ENCODE measurements at regions not wholly inside any gene's neighbourhood (a gene's known extent, or its start where the extent isn't known, plus 50 kb on each side); places are given as distances from the start of the nearest gene placed in this dataset.

GRCh38 chr2:187129306-187129705, 280.3 kb upstream of the ZSWIM2 start:
- BruUV-seq (replicated peaks) = no TSS peak
- Histone ChIP-seq H3K9ac (ENCODE audit: low read depth, low read length) (no peak overlapping the region), H3K9me1 (ENCODE audit: insufficient read depth, low read length) (no peaks in the 10 kb centered on the region), H2AK9ac (replicated peaks; ENCODE audit: low read depth, low read length, poor library complexity) (no peak overlapping the region), H3K56ac (ENCODE audit: extremely low read depth, insufficient read depth, low read length) (no peak overlapping the region), H3K4me3 (ENCODE audit: insufficient read depth, low read depth, low read length) (no peak overlapping the region), H2BK5ac (ENCODE audit: low read depth, low read length, poor library complexity, severe bottlenecking) (no peak overlapping the region), H4K5ac (ENCODE audit: low read depth, low read length) (no peak overlapping the region), H2BK20ac (ENCODE audit: low read depth, low read length) (no peak overlapping the region), H4K20me1 (ENCODE audit: insufficient read depth, low read length) (no peaks in the 10 kb centered on the region), H3K23ac (ENCODE audit: low read depth, low read length) (no peak overlapping the region), H3K27ac (ENCODE audit: insufficient read depth, low read length) (no peak overlapping the region), H4K8ac (ENCODE audit: low read depth in 2 of 2, low read length in 2 of 2) (no peak overlapping the region), H4K91ac (ENCODE audit: insufficient read depth, low read depth, low read length) (no peak overlapping the region), H3K4me1 (ENCODE audit: control insufficient read depth, insufficient read depth, low read length) (no peaks in the 10 kb centered on the region), H3K18ac (ENCODE audit: low read depth, low read length) (no peak overlapping the region), H3K36me3 (ENCODE audit: control insufficient read depth, insufficient read depth, low read length) (no peaks in the 10 kb centered on the region), H2BK120ac (ENCODE audit: low read depth, low read length) (no peak overlapping the region), H3K9me3 (ENCODE audit: control insufficient read depth, insufficient read depth, low read length) (no peaks in the 10 kb centered on the region), H3K79me1 (ENCODE audit: low read depth in 1 of 2, low read length in 2 of 2) (no peaks in the 10 kb centered on the region), H2AFZ (replicated peaks; ENCODE audit: low read length, poor library complexity) (no peak overlapping the region), H2BK15ac (ENCODE audit: low read depth, low read length) (no peak overlapping the region), H3K14ac (replicated peaks; ENCODE audit: low read depth, low read length) (no peak overlapping the region), H2AK5ac (ENCODE audit: low read depth, low read length) (no peak overlapping the region), H3K4ac (ENCODE audit: low read depth, low read length) (no peak overlapping the region), H3K4me2 (ENCODE audit: low read depth, low read length) (no peak overlapping the region), H3K27me3 (ENCODE audit: control insufficient read depth, insufficient read depth, low read length) (no peaks in the 10 kb centered on the region)
- POLR2A ChIA-PET (ENCODE audit: unreplicated experiment) = no interaction called here
- DNase-seq (no peak), ATAC-seq (ENCODE audit: low read depth) (no peak)
- dilution Hi-C loops (cut with HindIII; ENCODE audit: low sequenced_read_pairs, unreplicated experiment) (no loop called here), intact Hi-C loops (cut with micrococcal nuclease) (no loop called here), in situ Hi-C loops (cut with MboI; ENCODE audit: low sequenced_read_pairs) (loop anchor here (25.0 kb wide), 1 partner anchor 308 kb away; the partner anchor contains the start of gene CALCRL)
- no peak for TF ChIP-seq NFE2L2 (IDR thresholded peaks at IDR 0.05; ENCODE audit: low read depth, low read length)
- TF ChIP-seq ELK1 (IDR thresholded peaks at IDR 0.05; ENCODE audit: borderline replicate concordance, low read depth, low read length) = no peak
- no peak for TF ChIP-seq CHD1 (IDR thresholded peaks at IDR 0.05; ENCODE audit: low read depth, low read length)
- no peak for TF ChIP-seq RCOR1 (IDR thresholded peaks at IDR 0.05; ENCODE audit: insufficient replicate concordance, low read length)
- TF ChIP-seq MAZ (IDR thresholded peaks at IDR 0.05; ENCODE audit: borderline replicate concordance, low read depth, low read length) = no peak
- TF ChIP-seq SMC3 (IDR thresholded peaks at IDR 0.05; ENCODE audit: low read depth, low read length) = no peak
- no peak for TF ChIP-seq RFX5 (IDR thresholded peaks at IDR 0.05; ENCODE audit: low read depth, low read length)
- TF ChIP-seq MXI1 (IDR thresholded peaks at IDR 0.05; ENCODE audit: borderline replicate concordance, low read depth, low read length) = no peak
- TF ChIP-seq CEBPB (IDR thresholded peaks at IDR 0.05; ENCODE audit: low read depth, low read length) = no peak
- no peak for TF ChIP-seq BHLHE40 (IDR thresholded peaks at IDR 0.05; ENCODE audit: low read depth, low read length)
- no peak for TF ChIP-seq MAFK (IDR thresholded peaks at IDR 0.05; ENCODE audit: low read depth, low read length)
- TF ChIP-seq CTCF (conservative IDR thresholded peaks at IDR 0.05; ENCODE audit: low read depth, low read length) = no peak
- TF ChIP-seq RAD21 (IDR thresholded peaks at IDR 0.05; ENCODE audit: low read length) = no peak
- TF ChIP-seq POLR2A (IDR thresholded peaks at IDR 0.05; ENCODE audit: low read depth, low read length) = no peak
- TF ChIP-seq FOS (IDR thresholded peaks at IDR 0.05; ENCODE audit: low read depth, low read length) = no peak
- TF ChIP-seq USF2 (IDR thresholded peaks at IDR 0.05; ENCODE audit: low read depth, low read length) = no peak
- CTCF ChIA-PET = no interaction called here
